H9 (cell line): ENCODE measurements at regions not wholly inside any gene's neighbourhood (a gene's known extent, or its start where the extent isn't known, plus 50 kb on each side); places are given as distances from the start of the nearest gene placed in this dataset.

Experiments
- DNase-seq: peaks from one replicate; pipeline ENCODE4 v3.0.0-alpha.2; 2017
- H2AFZ ChIP-seq: one replicate; pipeline ENCODE4 v1.6.1; 2013; ENCODE audit warnings: mild to moderate bottlenecking, low read length, control low read depth, moderate library complexity
- H2AK5ac ChIP-seq: 2 replicates; pipeline ENCODE4 v1.6.1; 2013; ENCODE audit warnings: low read length, control low read depth, mixed read lengths; ENCODE audit not compliant: insufficient read length
- H2BK120ac ChIP-seq: one replicate; pipeline ENCODE4 v1.6.1; 2013; ENCODE audit warnings: low read depth, mild to moderate bottlenecking, low read length, control low read depth, inconsistent platforms; ENCODE audit not compliant: poor library complexity, severe bottlenecking
- H2BK12ac ChIP-seq: 2 replicates; pipeline ENCODE4 v1.6.1; 2013; ENCODE audit warnings: low read length, control low read depth, mixed read lengths, low read depth; ENCODE audit not compliant: insufficient read length
- H2BK15ac ChIP-seq: 2 replicates; pipeline ENCODE4 v1.6.1; 2013; ENCODE audit warnings: low read depth, low read length, control low read depth
- H2BK20ac ChIP-seq: one replicate; pipeline ENCODE4 v1.6.1; 2013; ENCODE audit warnings: low read depth, mild to moderate bottlenecking, low read length, control low read depth, inconsistent platforms; ENCODE audit not compliant: poor library complexity, severe bottlenecking
- H2BK5ac ChIP-seq: 2 replicates; pipeline ENCODE4 v1.6.1; 2013; ENCODE audit warnings: low read length, control low read depth, mixed read lengths; ENCODE audit not compliant: insufficient read length
- H3K14ac ChIP-seq: 2 replicates; pipeline ENCODE4 v1.6.1; 2013; ENCODE audit warnings: low read length, control low read depth; ENCODE audit not compliant: insufficient read depth
- H3K18ac ChIP-seq: 2 replicates; pipeline ENCODE4 v1.6.1; 2013; ENCODE audit warnings: low read depth, mild to moderate bottlenecking, mixed read lengths, low read length, control low read depth; ENCODE audit not compliant: insufficient read length
- H3K23ac ChIP-seq: 2 replicates; pipeline ENCODE4 v1.6.1; 2013; ENCODE audit warnings: low read length, control low read depth, mixed read lengths, low read depth; ENCODE audit not compliant: insufficient read length
- H3K23me2 ChIP-seq: 2 replicates; pipeline ENCODE4 v1.6.1; 2013; ENCODE audit warnings: low read depth, mild to moderate bottlenecking, mixed read lengths, low read length, control low read depth; ENCODE audit not compliant: insufficient read length, poor library complexity, severe bottlenecking
- H3K27ac ChIP-seq: 2 replicates; pipeline ENCODE4 v1.5.1; 2013; ENCODE audit warnings: low read length, control low read depth, mixed read lengths, low read depth; ENCODE audit not compliant: insufficient read length
- H3K27me3 ChIP-seq: 2 replicates; pipeline ENCODE4 v1.6.1; 2013; ENCODE audit warnings: low read length, control low read depth, inconsistent platforms; ENCODE audit not compliant: insufficient read depth
- H3K4ac ChIP-seq: 2 replicates; pipeline ENCODE4 v1.6.1; 2013; ENCODE audit warnings: low read depth, mild to moderate bottlenecking, control low read depth, inconsistent platforms, low read length, moderate library complexity
- H3K4me1 ChIP-seq: 2 replicates; pipeline ENCODE4 v1.6.1; 2013; ENCODE audit warnings: low read length, control low read depth, inconsistent platforms; ENCODE audit not compliant: insufficient read depth
- H3K4me2 ChIP-seq: 2 replicates; pipeline ENCODE4 v1.6.1; 2013; ENCODE audit warnings: low read length, control low read depth, mixed read lengths; ENCODE audit not compliant: insufficient read length, insufficient read depth
- H3K56ac ChIP-seq: 2 replicates; pipeline ENCODE4 v1.6.1; 2013; ENCODE audit warnings: low read depth, mild to moderate bottlenecking, mixed read lengths, low read length, control low read depth; ENCODE audit not compliant: insufficient read length
- H3K79me1 ChIP-seq: 2 replicates; pipeline ENCODE4 v1.6.1; 2013; ENCODE audit warnings: low read depth, mild to moderate bottlenecking, moderate library complexity, low read length, control low read depth, inconsistent platforms; ENCODE audit not compliant: insufficient read depth, poor library complexity, severe bottlenecking
- H3K79me2 ChIP-seq: 2 replicates; pipeline ENCODE4 v1.6.1; 2013; ENCODE audit warnings: low read length, control low read depth, inconsistent platforms; ENCODE audit not compliant: insufficient read depth
- H3K9ac ChIP-seq: 2 replicates; pipeline ENCODE4 v1.6.1; 2013; ENCODE audit warnings: low read length, control low read depth, mixed read lengths; ENCODE audit not compliant: insufficient read length; ENCODE audit errors: extremely low read depth
- H3K9me3 ChIP-seq: one replicate; pipeline ENCODE4 v1.6.1; 2013; ENCODE audit warnings: low read depth, low read length, inconsistent platforms; ENCODE audit not compliant: control insufficient read depth
- H3T11ph ChIP-seq: one replicate; pipeline ENCODE4 v1.6.1; 2013; ENCODE audit warnings: mild to moderate bottlenecking, low read length, control low read depth, inconsistent platforms
- H4K20me1 ChIP-seq: one replicate; pipeline ENCODE4 v1.6.1; 2013; ENCODE audit not compliant: control insufficient read depth, insufficient read length, insufficient read depth
- H4K5ac ChIP-seq: 2 replicates; pipeline ENCODE4 v1.6.1; 2013; ENCODE audit warnings: low read depth, mild to moderate bottlenecking, mixed read lengths, low read length, control low read depth; ENCODE audit not compliant: insufficient read length
- H4K8ac ChIP-seq: replicated peaks from 2 replicates; pipeline ENCODE4 v1.6.1; 2013; ENCODE audit warnings: low read length, control low read depth, mixed read lengths, low read depth; ENCODE audit not compliant: insufficient read length
- H4K91ac ChIP-seq: 2 replicates; pipeline ENCODE4 v1.6.1; 2013; ENCODE audit warnings: low read depth, mild to moderate bottlenecking, moderate library complexity, mixed read lengths, low read length, control low read depth; ENCODE audit not compliant: insufficient read length
- H3K27ac Mint-ChIP-seq, 3 experiments: 2 replicates in 2 of 3; 3 replicates in 1 of 3; pipeline ENCODE4 v1.8.0; 2020 to 2021; ENCODE audit warnings: mixed read lengths in 3 of 3, mild to moderate bottlenecking in 1 of 3, moderate library complexity in 1 of 3
- H3K27me3 Mint-ChIP-seq: 2 replicates; pipeline ENCODE4 v1.8.0; 2021; ENCODE audit warnings: low read depth, mild to moderate bottlenecking, moderate library complexity, mixed read lengths
- H3K36me3 Mint-ChIP-seq, 3 experiments: 2 replicates in 2 of 3; 3 replicates in 1 of 3; pipeline ENCODE4 v1.8.0; 2020 to 2021; ENCODE audit warnings: low read depth in 3 of 3, mixed read lengths in 3 of 3; ENCODE audit not compliant: insufficient read depth in 1 of 3
- H3K4me1 Mint-ChIP-seq, 2 experiments: 2 replicates each; pipeline ENCODE4 v1.8.0; 2020; ENCODE audit warnings: mixed read lengths in 2 of 2
- H3K4me3 Mint-ChIP-seq, 2 experiments: 2 replicates in 1 of 2; 3 replicates in 1 of 2; pipeline ENCODE4 v1.8.0; 2020 to 2021; ENCODE audit warnings: mild to moderate bottlenecking in 2 of 2, mixed read lengths in 2 of 2, moderate library complexity in 1 of 2
- H3K9me3 Mint-ChIP-seq, 2 experiments: 2 replicates in 1 of 2; 3 replicates in 1 of 2; pipeline ENCODE4 v1.8.0; 2020; ENCODE audit warnings: mild to moderate bottlenecking in 2 of 2, mixed read lengths in 2 of 2, moderate library complexity in 1 of 2
- WGBS: extraction: QIAGEN DNeasy Blood & Tissue Kit; methylation state at CpG from one replicate; pipeline ENCODE4 v1.1.7; 2013; ENCODE audit warnings: missing lambda C conversion rate, low lambda C conversion rate, mixed read lengths; ENCODE audit not compliant: insufficient read length; ENCODE audit errors: extremely low coverage; 5-methylcytosine and 5-hydroxymethylcytosine counted together
- TF ChIP-seq, protein P1 (sequence below): fragments of 200-600 bp; sonication (generic); conservative IDR thresholded peaks from 3 replicates; pipeline ENCODE4 v1.8.0; 2021; ENCODE audit warnings: antibody characterized with exemption, mild to moderate bottlenecking

DNA sequence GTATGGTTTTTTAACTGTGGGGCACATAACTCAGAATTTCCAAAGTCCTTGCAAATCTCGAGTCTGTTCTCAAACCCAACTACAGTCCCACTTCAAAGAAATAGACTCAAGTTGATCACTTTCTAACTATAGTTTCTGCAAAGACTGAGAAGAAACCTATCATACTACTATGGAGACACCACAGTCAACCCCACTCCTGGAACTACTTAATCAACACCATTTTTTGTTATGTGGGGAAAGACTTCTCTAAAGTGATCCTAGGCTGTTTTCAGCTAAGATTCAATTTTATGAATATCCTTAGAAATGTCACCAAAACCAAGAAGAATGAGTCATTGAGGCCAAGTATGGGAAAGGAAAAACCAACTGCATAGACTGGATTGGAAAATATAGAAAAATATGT, 198.8 kb downstream of the WDR11 start:
- no peak overlapping the region for H3K14ac ChIP-seq
- Mint-ChIP-seq H3K27ac (no peak overlapping the region), H3K27me3 (no peaks in the 10 kb centered on the region), H3K4me1 (no peaks in the 10 kb centered on the region), H3K9me3 (peaks cover 3% of the 10 kb centered on the region in 2 experiments; a peak in 4 of 5 replicates), H3K4me3 (no peak overlapping the region), H3K36me3 (no peaks in the 10 kb centered on the region)
- H2AK5ac ChIP-seq: no peak overlapping the region
- H2BK20ac ChIP-seq: no peak overlapping the region
- no peak overlapping the region for H3K27ac ChIP-seq
- H4K20me1 ChIP-seq: no peaks in the 10 kb centered on the region
- H3K9me3 ChIP-seq: no peaks in the 10 kb centered on the region
- H3T11ph ChIP-seq: no peak overlapping the region
- DNase-seq: no peak
- TF ChIP-seq, protein P1, sequence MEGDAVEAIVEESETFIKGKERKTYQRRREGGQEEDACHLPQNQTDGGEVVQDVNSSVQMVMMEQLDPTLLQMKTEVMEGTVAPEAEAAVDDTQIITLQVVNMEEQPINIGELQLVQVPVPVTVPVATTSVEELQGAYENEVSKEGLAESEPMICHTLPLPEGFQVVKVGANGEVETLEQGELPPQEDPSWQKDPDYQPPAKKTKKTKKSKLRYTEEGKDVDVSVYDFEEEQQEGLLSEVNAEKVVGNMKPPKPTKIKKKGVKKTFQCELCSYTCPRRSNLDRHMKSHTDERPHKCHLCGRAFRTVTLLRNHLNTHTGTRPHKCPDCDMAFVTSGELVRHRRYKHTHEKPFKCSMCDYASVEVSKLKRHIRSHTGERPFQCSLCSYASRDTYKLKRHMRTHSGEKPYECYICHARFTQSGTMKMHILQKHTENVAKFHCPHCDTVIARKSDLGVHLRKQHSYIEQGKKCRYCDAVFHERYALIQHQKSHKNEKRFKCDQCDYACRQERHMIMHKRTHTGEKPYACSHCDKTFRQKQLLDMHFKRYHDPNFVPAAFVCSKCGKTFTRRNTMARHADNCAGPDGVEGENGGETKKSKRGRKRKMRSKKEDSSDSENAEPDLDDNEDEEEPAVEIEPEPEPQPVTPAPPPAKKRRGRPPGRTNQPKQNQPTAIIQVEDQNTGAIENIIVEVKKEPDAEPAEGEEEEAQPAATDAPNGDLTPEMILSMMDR: no peak
- H3K4me2 ChIP-seq: no peak overlapping the region
- H3K18ac ChIP-seq: no peak overlapping the region
- no peak overlapping the region for H2BK12ac ChIP-seq
- no peak overlapping the region for H2AFZ ChIP-seq
- no peaks in the 10 kb centered on the region for H3K4me1 ChIP-seq
- H4K5ac ChIP-seq: no peak overlapping the region
- no peaks in the 10 kb centered on the region for H3K79me1 ChIP-seq
- H3K9ac ChIP-seq: no peak overlapping the region
- no peaks in the 10 kb centered on the region for H3K27me3 ChIP-seq
- H2BK15ac ChIP-seq: no peak overlapping the region
- H3K23me2 ChIP-seq: no peaks in the 10 kb centered on the region
- WGBS: no CpG with 5 or more reads among the region's 1 CpG
- no peak overlapping the region for H3K23ac ChIP-seq
- H4K8ac ChIP-seq: no peak overlapping the region
- H2BK120ac ChIP-seq: no peak overlapping the region
- H3K56ac ChIP-seq: no peak overlapping the region
- H4K91ac ChIP-seq: no peak overlapping the region
- no peak overlapping the region for H2BK5ac ChIP-seq
- H3K79me2 ChIP-seq: no peaks in the 10 kb centered on the region
- no peak overlapping the region for H3K4ac ChIP-seq
